Heart right ventricle (tissue), 16 donors: ENCODE measurements at regions not wholly inside any gene's neighbourhood (a gene's known extent, or its start where the extent isn't known, plus 50 kb on each side); places are given as distances from the start of the nearest gene placed in this dataset.

Source experiments
- ATAC-seq, 8 donors: fragments of 200-7000 bp; cut with Tn5 transposase; one replicate each; pipeline ENCODE4 v1.9.1; 2020; ENCODE audit warnings: mild to moderate bottlenecking in 8 of 8, moderate library complexity in 8 of 8, moderate number of reproducible peaks in 1 of 8
- DNase-seq, 2 donors: peaks; one replicate each; pipeline ENCODE4 v3.0.0-alpha.2; 2020
- H3K27ac ChIP-seq, 10 donors: fragments of 200-600 bp; sonication (generic) in 2 of 10; one replicate each; pipeline versions ENCODE4 v1.5.0 to v1.8.0; 2020 to 2022; ENCODE audit warnings: mild to moderate bottlenecking in 3 of 10
- H3K27me3 ChIP-seq, 7 donors: fragments of 200-600 bp; one replicate each; pipeline ENCODE4 v1.8.0; 2021 to 2022; ENCODE audit warnings: mild to moderate bottlenecking in 2 of 7
- H3K36me3 ChIP-seq, 9 donors: fragments of 200-600 bp; sonication (generic) in 1 of 9; one replicate each; pipeline versions ENCODE4 v1.5.0 to v1.8.0; 2020 to 2022; ENCODE audit warnings: mild to moderate bottlenecking in 2 of 9
- H3K4me1 ChIP-seq, 9 donors: fragments of 200-600 bp; sonication (generic) in 1 of 9; one replicate each; pipeline versions ENCODE4 v1.5.0 to v1.8.0; 2020 to 2022; ENCODE audit warnings: mild to moderate bottlenecking in 4 of 9
- H3K4me3 ChIP-seq, 10 donors: fragments of 200-600 bp; sonication (generic) in 2 of 10; one replicate each; pipeline versions ENCODE4 v1.5.0 to v1.8.0; 2020 to 2022; ENCODE audit warnings: mild to moderate bottlenecking in 7 of 10, moderate library complexity in 2 of 10
- H3K9me3 ChIP-seq, 11 donors: fragments of 200-600 bp in 10 of 11; sonication (generic) in 2 of 11; one replicate each; pipeline versions ENCODE4 v1.5.0 to v1.8.0; 2013 to 2022; ENCODE audit warnings: mild to moderate bottlenecking in 2 of 11, control low read depth in 1 of 11, moderate library complexity in 1 of 11
- WGBS, 2 donors: extraction: QIAGEN DNeasy Blood & Tissue Kit; methylation state at CpG; one replicate each; pipeline ENCODE4 v1.1.7; 2013; ENCODE audit warnings: inconsistent platforms in 1 of 2; 5-methylcytosine and 5-hydroxymethylcytosine counted together
- intact Hi-C, 10 donors: fragments of 100-400 bp; cut with DNase I; formaldehyde crosslinking; loops; one replicate each; pipeline versions ENCODE4 v1.11.1 to v1.14.2; 2022
- TF ChIP-seq, protein P1 (sequence below), 9 donors: fragments of 200-600 bp; sonication (generic) in 2 of 9; IDR thresholded peaks; one replicate each; pipeline versions ENCODE4 v1.5.0 to v1.8.0; 2021 to 2022; ENCODE audit warnings: antibody characterized with exemption in 9 of 9, mild to moderate bottlenecking in 5 of 9, moderate library complexity in 1 of 9
- donor health status: Arrhythmogenic right ventricular cardiomyopathy.
- donor health status: ischemic (EF 13 %, LVEDD 7.1; RV severe dilation, severe dysfunction).
- donor health status: healthy with polysubstance abuse.
- donor health status: DM: no; HTN: yes; CAD: no.
- donor health status: DM: no; HTN: no; CAD: no.
- donor health status: ischemic (EF 25% LVEDD 6.9; RV normal size, moderate dysfunction).
- donor health status: ischemic (EF 25% LVEDD 5.7; RV mildly dilated, moderate dysfunction).
- donor health status: healthy.
- donor health status: DM: yes; HTN: yes; CAD: no.
- donor health status: Ischemic cardiomyopathy.
- donor health status: ischemic (EF 35%, LVEDD 5.7; RV mildly dilated, moderate dysfunction).
- donor health status: nonischemic (EF 11% LVEDD 7.7; RV severe dilation, severe dysfunction).
- donor health status: DM: yes; HTN: yes; CAD: no.
- donor health status: PGD.
- donor health status: ischemic (EF 29% LVEDD 5.4; RV normal size, mild dysfunction).
- donor health status: nonischemic (EF 23%, LVEDD 6.1; RV moderate dilation, normal function).

DNA sequence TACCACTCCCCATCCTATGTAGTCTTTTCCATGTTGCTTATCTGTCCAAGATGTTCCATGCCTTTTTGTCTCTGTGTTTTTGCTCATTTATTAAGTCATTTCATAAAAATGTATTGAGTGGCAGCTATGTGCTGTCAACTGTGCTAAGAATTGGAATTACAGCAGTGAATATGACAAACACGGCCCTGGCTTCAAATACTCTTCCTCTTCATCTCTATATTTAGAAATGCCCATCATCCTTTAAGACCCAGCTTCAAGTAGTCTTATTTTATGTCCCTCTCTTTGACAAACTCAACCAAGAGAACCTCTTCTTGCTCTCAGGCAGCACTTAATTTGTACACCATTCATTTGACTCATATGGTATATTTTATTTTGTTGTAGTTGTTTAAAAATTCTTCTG lies 55.4 kb upstream of the AMOT start:
- no peak overlapping the region for H3K27ac ChIP-seq
- no peak overlapping the region for H3K4me3 ChIP-seq
- H3K4me1 ChIP-seq = no peaks in the 10 kb centered on the region
- TF ChIP-seq, protein P1, sequence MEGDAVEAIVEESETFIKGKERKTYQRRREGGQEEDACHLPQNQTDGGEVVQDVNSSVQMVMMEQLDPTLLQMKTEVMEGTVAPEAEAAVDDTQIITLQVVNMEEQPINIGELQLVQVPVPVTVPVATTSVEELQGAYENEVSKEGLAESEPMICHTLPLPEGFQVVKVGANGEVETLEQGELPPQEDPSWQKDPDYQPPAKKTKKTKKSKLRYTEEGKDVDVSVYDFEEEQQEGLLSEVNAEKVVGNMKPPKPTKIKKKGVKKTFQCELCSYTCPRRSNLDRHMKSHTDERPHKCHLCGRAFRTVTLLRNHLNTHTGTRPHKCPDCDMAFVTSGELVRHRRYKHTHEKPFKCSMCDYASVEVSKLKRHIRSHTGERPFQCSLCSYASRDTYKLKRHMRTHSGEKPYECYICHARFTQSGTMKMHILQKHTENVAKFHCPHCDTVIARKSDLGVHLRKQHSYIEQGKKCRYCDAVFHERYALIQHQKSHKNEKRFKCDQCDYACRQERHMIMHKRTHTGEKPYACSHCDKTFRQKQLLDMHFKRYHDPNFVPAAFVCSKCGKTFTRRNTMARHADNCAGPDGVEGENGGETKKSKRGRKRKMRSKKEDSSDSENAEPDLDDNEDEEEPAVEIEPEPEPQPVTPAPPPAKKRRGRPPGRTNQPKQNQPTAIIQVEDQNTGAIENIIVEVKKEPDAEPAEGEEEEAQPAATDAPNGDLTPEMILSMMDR (IDR thresholded peaks at IDR 0.05) = no peak
- no peaks in the 10 kb centered on the region for H3K36me3 ChIP-seq
- WGBS, 2 donors = 21 to 48% methylated on average over 1 of the region's 1 CpG
- ATAC-seq (no peak), DNase-seq (no peak)
- intact Hi-C loops = no loop called here
- peaks cover 0 to 29% (median 0%) of the 10 kb centered on the region in 7 donors for H3K27me3 ChIP-seq
- H3K9me3 ChIP-seq = no peaks in the 10 kb centered on the region
